H1 (cell line): ENCODE measurements at regions not wholly inside any gene's neighbourhood (a gene's known extent, or its start where the extent isn't known, plus 50 kb on each side); places are given as distances from the start of the nearest gene placed in this dataset.

Source experiments
- CTCF ChIA-PET: fragments of 300-600 bp; sonication (Branson Sonifier 250); formaldehyde crosslinking; loops from one replicate; lab custom pipeline; 2021; ENCODE audit not compliant: partially characterized antibody; lab: Charles Lee
- POLR2A ChIA-PET: fragments of 300-600 bp; sonication (Branson Sonifier 250); formaldehyde crosslinking; loops from one replicate; lab custom pipeline; 2021; ENCODE audit warnings: inconsistent platforms; ENCODE audit not compliant: partially characterized antibody; lab: Charles Lee
- DNase-seq, 2 experiments: peaks; one replicate each; pipeline versions ENCODE4 v3.0.0 to v3.0.0-alpha.2; 2010 to 2022; ENCODE audit warnings: low spot score in 2 of 2, low read depth in 1 of 2, mixed read lengths in 1 of 2
- FAIRE-seq: peaks from 2 replicates; lab custom pipeline; 2011; peaks lifted over from hg19 to GRCh38; lab: Jason Lieb, UNC
- H2AFZ ChIP-seq: 2 replicates; pipeline ENCODE4 v1.8.1; 2012; ENCODE audit warnings: low read length, inconsistent platforms
- H2AK5ac ChIP-seq: 2 replicates; pipeline ENCODE4 v1.6.1; 2013; ENCODE audit warnings: low read depth, low read length
- H2BK120ac ChIP-seq: replicated peaks from 2 replicates; pipeline ENCODE3; 2013; ENCODE audit warnings: low read depth, low read length, inconsistent platforms
- H2BK12ac ChIP-seq: 2 replicates; pipeline ENCODE4 v1.6.1; 2013; ENCODE audit warnings: low read depth, low read length
- H2BK15ac ChIP-seq: 2 replicates; pipeline ENCODE4 v1.6.1; 2013; ENCODE audit warnings: low read length
- H2BK20ac ChIP-seq: 2 replicates; pipeline ENCODE4 v1.6.1; 2013; ENCODE audit warnings: low read length
- H2BK5ac ChIP-seq: 2 replicates; pipeline ENCODE4 v1.6.1; 2013; ENCODE audit warnings: low read depth, low read length
- H3K14ac ChIP-seq: 2 replicates; pipeline ENCODE4 v1.6.1; 2013; ENCODE audit warnings: inconsistent platforms; ENCODE audit not compliant: insufficient read length
- H3K18ac ChIP-seq: 2 replicates; pipeline ENCODE4 v1.6.1; 2013; ENCODE audit warnings: low read length; ENCODE audit errors: extremely low read depth
- H3K23ac ChIP-seq: 2 replicates; pipeline ENCODE4 v1.6.1; 2013; ENCODE audit warnings: inconsistent platforms; ENCODE audit not compliant: insufficient read length
- H3K23me2 ChIP-seq: 2 replicates; pipeline ENCODE4 v1.6.1; 2013; ENCODE audit warnings: low read depth, low read length
- H3K27ac ChIP-seq: 2 replicates; pipeline ENCODE4 v1.6.1; 2011; ENCODE audit warnings: low read depth, low read length, inconsistent platforms
- H3K27me3 ChIP-seq, 4 experiments: replicated peaks in 1 of 4; 1 replicate in 1 of 4; 2 replicates in 3 of 4; pipeline versions ENCODE4 v1.6.1 to v1.8.1; 2011 to 2013; ENCODE audit warnings: low read length in 3 of 4, mild to moderate bottlenecking in 3 of 4, inconsistent platforms in 2 of 4, mixed read lengths in 2 of 4, moderate library complexity in 1 of 4; ENCODE audit not compliant: control insufficient read depth in 3 of 4, insufficient read depth in 3 of 4; ENCODE audit errors: extremely low read depth in 1 of 4
- H3K36me3 ChIP-seq, 4 experiments: 2 replicates each; pipeline versions ENCODE4 v1.6.1 to v1.8.1; 2011 to 2013; ENCODE audit warnings: mild to moderate bottlenecking in 4 of 4, low read length in 3 of 4, moderate library complexity in 2 of 4, control low read depth in 1 of 4, inconsistent platforms in 1 of 4; ENCODE audit not compliant: insufficient read depth in 4 of 4, control insufficient read depth in 2 of 4
- H3K4ac ChIP-seq: replicated peaks from 2 replicates; pipeline ENCODE3; 2013; ENCODE audit warnings: low read length, low read depth, mixed read lengths, inconsistent platforms; ENCODE audit not compliant: insufficient read length
- H3K4me1 ChIP-seq, 4 experiments: replicated peaks in 1 of 4; 1 replicate in 1 of 4; 2 replicates in 3 of 4; pipeline versions ENCODE4 v1.6.1 to v1.8.1; 2011 to 2013; ENCODE audit warnings: low read length in 3 of 4, inconsistent platforms in 2 of 4, mixed read lengths in 1 of 4; ENCODE audit not compliant: insufficient read depth in 4 of 4, control insufficient read depth in 3 of 4
- H3K4me2 ChIP-seq, 2 experiments: 2 replicates each; pipeline versions ENCODE4 v1.6.1 to v1.8.1; 2011 to 2013; ENCODE audit warnings: low read depth in 2 of 2, low read length in 2 of 2, control low read depth in 1 of 2, inconsistent platforms in 1 of 2, mild to moderate bottlenecking in 1 of 2; ENCODE audit not compliant: insufficient read depth in 1 of 2
- H3K4me3 ChIP-seq, 4 experiments: fragments of 200-600, 300-600 bp in 1 of 4; sonication (generic), shearing (Covaris generic), sonication (Bioruptor Twin) in 1 of 4; 2 replicates each; pipeline versions ENCODE4 v1.5.1 to v1.8.1; 2011 to 2016; ENCODE audit warnings: low read length in 4 of 4, low read depth in 3 of 4, control low read depth in 2 of 4, inconsistent platforms in 2 of 4, mild to moderate bottlenecking in 2 of 4, mixed read lengths in 1 of 4, moderate library complexity in 1 of 4; ENCODE audit not compliant: insufficient read depth in 2 of 4; ENCODE audit errors: extremely low read depth in 1 of 4
- H3K56ac ChIP-seq: replicated peaks from 2 replicates; pipeline ENCODE3; 2013; ENCODE audit warnings: low read depth, mild to moderate bottlenecking, mixed read lengths, low read length, inconsistent platforms; ENCODE audit not compliant: insufficient read length
- H3K79me1 ChIP-seq: 2 replicates; pipeline ENCODE4 v1.6.1; 2013; ENCODE audit warnings: low read depth, low read length, control low read depth
- H3K79me2 ChIP-seq, 2 experiments: 2 replicates each; pipeline versions ENCODE4 v1.6.1 to v1.8.1; 2012 to 2013; ENCODE audit warnings: low read length in 2 of 2, mild to moderate bottlenecking in 2 of 2, inconsistent platforms in 1 of 2; ENCODE audit not compliant: insufficient read depth in 2 of 2, control insufficient read depth in 1 of 2
- H3K9ac ChIP-seq, 4 experiments: replicated peaks in 1 of 4; 1 replicate in 1 of 4; 2 replicates in 3 of 4; pipeline versions ENCODE4 v1.6.1 to v1.8.1; 2011 to 2013; ENCODE audit warnings: low read depth in 3 of 4, low read length in 3 of 4, control low read depth in 2 of 4, mild to moderate bottlenecking in 2 of 4, moderate library complexity in 2 of 4, inconsistent platforms in 1 of 4; ENCODE audit errors: extremely low read depth in 1 of 4
- H3K9me3 ChIP-seq, 2 experiments: 2 replicates each; pipeline versions ENCODE4 v1.6.1 to v1.8.1; 2012 to 2013; ENCODE audit warnings: mild to moderate bottlenecking in 2 of 2, moderate library complexity in 2 of 2, control low read depth in 1 of 2, inconsistent platforms in 1 of 2, low read depth in 1 of 2, low read length in 1 of 2, mixed read lengths in 1 of 2; ENCODE audit not compliant: insufficient read depth in 2 of 2
- H4K20me1 ChIP-seq, 2 experiments: replicated peaks in 1 of 2; 2 replicates each; pipeline versions ENCODE3 to v1.8.1; 2011 to 2013; ENCODE audit warnings: inconsistent platforms in 2 of 2, low read length in 2 of 2, mild to moderate bottlenecking in 1 of 2; ENCODE audit not compliant: insufficient read depth in 2 of 2, control insufficient read depth in 1 of 2
- H4K5ac ChIP-seq: 2 replicates; pipeline ENCODE4 v1.6.1; 2013; ENCODE audit warnings: low read length, low read depth, mixed read lengths, inconsistent platforms; ENCODE audit not compliant: insufficient read length
- H4K8ac ChIP-seq: 2 replicates; pipeline ENCODE4 v1.8.0; 2013; ENCODE audit warnings: mild to moderate bottlenecking, moderate library complexity, low read length, inconsistent platforms; ENCODE audit not compliant: insufficient read depth; ENCODE audit errors: extremely low read depth
- H4K91ac ChIP-seq: replicated peaks from 2 replicates; pipeline ENCODE3; 2013; ENCODE audit warnings: low read length, mixed read lengths, inconsistent platforms; ENCODE audit not compliant: insufficient read length
- ATF2 ChIP-seq: IDR thresholded peaks from 2 replicates; pipeline ENCODE4 v1.6.1; 2012; ENCODE audit warnings: low read length, inconsistent platforms
- ATF3 ChIP-seq: IDR thresholded peaks from 2 replicates; pipeline ENCODE4 v1.6.1; 2011; ENCODE audit warnings: low read depth, mild to moderate bottlenecking, low read length; ENCODE audit not compliant: insufficient read depth
- GABPA ChIP-seq: IDR thresholded peaks from 2 replicates; pipeline ENCODE4 v1.6.1; 2011; ENCODE audit warnings: mild to moderate bottlenecking, low read length, moderate library complexity, borderline replicate concordance; ENCODE audit not compliant: insufficient read depth
- GTF2F1 ChIP-seq: IDR thresholded peaks from 2 replicates; pipeline ENCODE4 v1.6.1; 2012; ENCODE audit warnings: low read depth, low read length, improper control_type of control experiment, borderline replicate concordance
- HDAC2 ChIP-seq, 2 experiments: fragments of 300-600 bp in 1 of 2; sonication (generic) in 1 of 2; IDR thresholded peaks; 2 replicates each; pipeline ENCODE4 v1.6.1; 2011 to 2012; ENCODE audit warnings: low read depth in 2 of 2, low read length in 2 of 2, mild to moderate bottlenecking in 2 of 2, moderate library complexity in 2 of 2, borderline replicate concordance in 1 of 2, inconsistent platforms in 1 of 2
- RFX5 ChIP-seq: IDR thresholded peaks from 2 replicates; pipeline ENCODE4 v1.6.1; 2011; ENCODE audit warnings: low read depth, low read length, improper control_type of control experiment, borderline replicate concordance
- WGBS, 2 experiments: shearing (Covaris generic) in 1 of 2; methylation state at CpG; one replicate each; pipeline versions ENCODE4 v1.1.6 to v1.1.7; 2013 to 2015; ENCODE audit warnings: low lambda C conversion rate in 2 of 2, mixed read lengths in 2 of 2, inconsistent platforms in 1 of 2, low coverage in 1 of 2, missing lambda C conversion rate in 1 of 2; ENCODE audit not compliant: insufficient replicate concordance in 2 of 2, insufficient coverage in 1 of 2, insufficient read length in 1 of 2; ENCODE audit errors: extremely low coverage in 1 of 2, missing lambda C conversion rate in 1 of 2; 5-methylcytosine and 5-hydroxymethylcytosine counted together

- Histone ChIP-seq H3K23ac (no peak overlapping the region), H3K9ac (no peak overlapping the region), H2BK15ac (no peak overlapping the region), H4K5ac (peak overlapping the region; percentile 86), H3K4ac (no peak overlapping the region), H3K36me3 (no peaks in the 10 kb centered on the region), H3K23me2 (no peaks in the 10 kb centered on the region), H3K4me1 (peaks cover 0 to 18% (median 5%) of the 10 kb centered on the region in 4 experiments; a peak in 4 of 7 replicates), H4K8ac (no peak overlapping the region), H2BK5ac (no peak overlapping the region; the same call in 1 of the 2 replicates), H3K27ac (0 out of 2 replicates have a peak overlapping the region, but pooled peaks have one; percentile 8), H3K9me3 (no peaks in the 10 kb centered on the region), H3K79me2 (no peaks in the 10 kb centered on the region), H4K91ac (no peak overlapping the region), H3K4me2 (peak overlapping the region in 1 of 2 experiments; percentile 44; a peak in 1 of 4 replicates), H2BK120ac (peak overlapping the region; percentile 68), H2AK5ac (no peak overlapping the region), H2BK12ac (no peak overlapping the region), H3K14ac (no peak overlapping the region), H4K20me1 (no peaks in the 10 kb centered on the region), H3K4me3 (peak overlapping the region in 1 of 4 experiments; percentile 30; a peak in 1 of 8 replicates), H2BK20ac (no peak overlapping the region), H3K18ac (no peak overlapping the region), H2AFZ (no peak overlapping the region), H3K56ac (no peak overlapping the region), H3K79me1 (no peaks in the 10 kb centered on the region), H3K27me3 (no peaks in the 10 kb centered on the region)
- DNase-seq (no peak), FAIRE-seq (no peak)
- ChIA-PET POLR2A (no interaction called here), CTCF (interaction anchor here (1.0 kb wide), 1 partner anchor 8 kb away, joined by 4 read pairs; no protein-coding TSS in a partner anchor)
- no peak for TF ChIP-seq GABPA
- no peak for TF ChIP-seq ATF2
- TF ChIP-seq HDAC2 (IDR thresholded peaks at IDR 0.05; ENCODE audit: borderline replicate concordance in 1 of 2, low read depth in 2 of 2, low read length in 2 of 2), result no peak
- no peak for TF ChIP-seq ATF3
- TF ChIP-seq GTF2F1, result no peak
- no peak for TF ChIP-seq RFX5
- 35% methylated on average over 1 of the region's 1 CpG; no CpG with 5 or more reads in 1 of the 2 experiments for WGBS, 2 experiments
Measured at GRCh38 chr2:53434466-53434865, 333.1 kb upstream of the CHAC2 start.
